Ishikawa (cell line): ENCODE measurements at regions not wholly inside any gene's neighbourhood (a gene's known extent, or its start where the extent isn't known, plus 50 kb on each side); places are given as distances from the start of the nearest gene placed in this dataset.

ENCODE experiments used
- CREB1 ChIP-seq: IDR thresholded peaks from 2 replicates; pipeline ENCODE4 v1.6.1; 2012; ENCODE audit warnings: low read depth
- EP300 ChIP-seq: IDR thresholded peaks from 2 replicates; pipeline ENCODE4 v1.6.1; 2012; ENCODE audit warnings: borderline replicate concordance
- TAF1 ChIP-seq: IDR thresholded peaks from 2 replicates; pipeline ENCODE4 v1.6.1; 2012; ENCODE audit warnings: low read depth, mild to moderate bottlenecking
- YY1 ChIP-seq: IDR thresholded peaks from 2 replicates; pipeline ENCODE4 v1.6.1; 2012; ENCODE audit warnings: low read depth

GRCh38 chr10:47243791-47244190, 56.2 kb upstream of the GDF10 start:
- TF ChIP-seq CREB1 (no peak), EP300 (no peak), TAF1 (no peak), YY1 (no peak)
